Parathyroid adenoma (tissue), 2 donors: ENCODE measurements at regions not wholly inside any gene's neighbourhood (a gene's known extent, or its start where the extent isn't known, plus 50 kb on each side); places are given as distances from the start of the nearest gene placed in this dataset.

Experiments used
- H2AFZ ChIP-seq: fragments of 300-600 bp; sonication (generic); one replicate; pipeline ENCODE4 v1.7.0; 2017; ENCODE audit warnings: antibody characterized with exemption, mild to moderate bottlenecking
- H3K27ac ChIP-seq: fragments of 300-600 bp; sonication (generic); one replicate; pipeline ENCODE4 v1.7.0; 2017
- H3K27me3 ChIP-seq: fragments of 300-600 bp; sonication (generic); one replicate; pipeline ENCODE4 v1.7.0; 2017; ENCODE audit warnings: low read length; ENCODE audit not compliant: control insufficient read depth, insufficient read depth
- H3K36me3 ChIP-seq: fragments of 300-600 bp; sonication (generic); one replicate; pipeline ENCODE4 v1.7.0; 2017; ENCODE audit warnings: low read length; ENCODE audit not compliant: control insufficient read depth, insufficient read depth
- H3K4me1 ChIP-seq: fragments of 300-600 bp; sonication (generic); one replicate; pipeline ENCODE4 v1.7.0; 2017; ENCODE audit warnings: control low read depth
- H3K4me2 ChIP-seq: fragments of 300-600 bp; sonication (generic); one replicate; pipeline ENCODE4 v1.7.0; 2017; ENCODE audit warnings: low read length
- H3K4me3 ChIP-seq: fragments of 300-600 bp; sonication (generic); one replicate; pipeline ENCODE4 v1.7.0; 2017; ENCODE audit warnings: low read depth, low read length
- H3K79me2 ChIP-seq: fragments of 300-600 bp; sonication (generic); one replicate; pipeline ENCODE4 v1.7.0; 2017; ENCODE audit warnings: control low read depth
- H3K9ac ChIP-seq: fragments of 300-600 bp; sonication (generic); one replicate; pipeline ENCODE4 v1.7.0; 2017; ENCODE audit warnings: mild to moderate bottlenecking
- H3K9me3 ChIP-seq: fragments of 300-600 bp; sonication (generic); one replicate; pipeline ENCODE4 v1.7.0; 2017; ENCODE audit warnings: low read length; ENCODE audit not compliant: control insufficient read depth
- TF ChIP-seq, protein P1 (sequence below): fragments of 300-600 bp; sonication (generic); IDR thresholded peaks from one replicate; pipeline ENCODE4 v1.7.0; 2017; ENCODE audit warnings: antibody characterized with exemption, mild to moderate bottlenecking
- donor health status: primary hyperparathyroidism.

DNA sequence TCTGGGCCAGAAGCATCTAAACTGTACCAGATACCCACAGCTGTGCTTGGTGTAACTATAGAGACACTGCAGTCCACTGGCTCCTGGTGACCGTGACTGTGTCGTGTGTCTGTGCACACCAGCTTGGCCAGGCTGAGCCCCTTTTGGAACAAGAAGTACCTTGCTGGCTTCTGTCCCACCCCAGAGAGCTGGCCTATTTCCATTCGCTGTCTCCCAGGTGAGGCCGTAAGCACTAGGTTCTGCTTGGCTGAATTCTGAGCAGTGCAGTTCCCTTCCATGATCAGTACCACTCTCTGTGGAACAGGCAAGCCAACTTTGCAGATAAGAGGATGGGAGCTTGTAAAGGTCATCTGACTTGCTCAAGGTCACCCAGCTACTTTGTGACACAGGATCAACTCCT, 119.9 kb upstream of the DNAH14 start:
- Histone ChIP-seq H3K4me3 (no peak overlapping the region), H3K9me3 (no peaks in the 10 kb centered on the region), H3K4me1 (no peaks in the 10 kb centered on the region), H3K9ac (no peak overlapping the region), H3K27ac (no peak overlapping the region), H3K36me3 (no peaks in the 10 kb centered on the region), H3K79me2 (no peaks in the 10 kb centered on the region), H3K4me2 (no peak overlapping the region), H2AFZ (no peak overlapping the region), H3K27me3 (no peaks in the 10 kb centered on the region)
- TF ChIP-seq, protein P1, sequence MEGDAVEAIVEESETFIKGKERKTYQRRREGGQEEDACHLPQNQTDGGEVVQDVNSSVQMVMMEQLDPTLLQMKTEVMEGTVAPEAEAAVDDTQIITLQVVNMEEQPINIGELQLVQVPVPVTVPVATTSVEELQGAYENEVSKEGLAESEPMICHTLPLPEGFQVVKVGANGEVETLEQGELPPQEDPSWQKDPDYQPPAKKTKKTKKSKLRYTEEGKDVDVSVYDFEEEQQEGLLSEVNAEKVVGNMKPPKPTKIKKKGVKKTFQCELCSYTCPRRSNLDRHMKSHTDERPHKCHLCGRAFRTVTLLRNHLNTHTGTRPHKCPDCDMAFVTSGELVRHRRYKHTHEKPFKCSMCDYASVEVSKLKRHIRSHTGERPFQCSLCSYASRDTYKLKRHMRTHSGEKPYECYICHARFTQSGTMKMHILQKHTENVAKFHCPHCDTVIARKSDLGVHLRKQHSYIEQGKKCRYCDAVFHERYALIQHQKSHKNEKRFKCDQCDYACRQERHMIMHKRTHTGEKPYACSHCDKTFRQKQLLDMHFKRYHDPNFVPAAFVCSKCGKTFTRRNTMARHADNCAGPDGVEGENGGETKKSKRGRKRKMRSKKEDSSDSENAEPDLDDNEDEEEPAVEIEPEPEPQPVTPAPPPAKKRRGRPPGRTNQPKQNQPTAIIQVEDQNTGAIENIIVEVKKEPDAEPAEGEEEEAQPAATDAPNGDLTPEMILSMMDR = no peak

DNA sequence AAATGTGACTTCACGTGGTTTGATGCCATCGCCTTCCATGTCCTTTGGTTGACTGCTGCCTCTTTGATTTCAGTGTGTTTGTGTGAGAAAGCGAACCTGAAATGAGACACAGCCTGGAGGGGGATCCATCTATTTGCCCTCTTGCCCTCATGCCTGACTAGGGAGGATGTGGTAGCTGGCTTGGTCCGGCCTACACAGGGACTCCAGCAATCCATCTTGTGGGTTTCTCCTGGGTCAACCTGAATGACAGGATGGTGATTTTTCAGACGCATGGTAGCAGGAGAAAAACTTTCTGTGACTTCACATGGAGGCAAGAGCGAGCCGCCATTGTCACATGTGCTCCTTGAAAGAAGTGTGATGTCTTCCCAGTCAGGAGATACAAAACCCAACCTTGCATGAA, 117.9 kb upstream of the DNAH14 start:
- Histone ChIP-seq H3K27ac (no peak overlapping the region), H3K36me3 (no peaks in the 10 kb centered on the region), H3K4me2 (no peak overlapping the region), H2AFZ (no peak overlapping the region), H3K79me2 (no peaks in the 10 kb centered on the region), H3K9me3 (no peaks in the 10 kb centered on the region), H3K4me1 (no peaks in the 10 kb centered on the region), H3K4me3 (no peak overlapping the region), H3K27me3 (no peaks in the 10 kb centered on the region), H3K9ac (no peak overlapping the region)
- TF ChIP-seq, protein P1 = no peak

DNA sequence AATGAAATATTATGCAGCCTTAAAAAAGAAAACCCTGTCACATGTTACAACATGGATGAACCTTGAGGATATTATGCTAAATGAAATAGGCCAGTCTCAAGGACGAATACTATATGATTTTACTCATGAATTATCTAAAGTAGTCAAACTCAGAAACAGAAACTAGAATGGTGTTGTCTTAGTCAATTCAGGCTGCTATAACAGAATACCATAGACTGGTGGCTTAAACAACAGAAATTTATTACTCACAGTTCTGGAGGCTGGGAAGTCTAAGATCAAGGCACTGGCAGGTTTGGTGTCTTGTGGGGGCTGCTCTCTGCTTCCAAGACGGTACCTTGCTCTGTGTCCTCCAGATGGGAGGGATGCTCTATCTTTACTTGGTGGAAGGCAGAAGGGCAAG, 113.8 kb upstream of the DNAH14 start:
- Histone ChIP-seq H3K9me3 (no peaks in the 10 kb centered on the region), H3K36me3 (no peaks in the 10 kb centered on the region), H3K4me2 (no peak overlapping the region), H3K4me1 (no peaks in the 10 kb centered on the region), H3K4me3 (no peak overlapping the region), H3K27me3 (no peaks in the 10 kb centered on the region), H3K9ac (no peak overlapping the region), H3K27ac (no peak overlapping the region), H3K79me2 (no peaks in the 10 kb centered on the region), H2AFZ (no peak overlapping the region)
- TF ChIP-seq, protein P1 = no peak

DNA sequence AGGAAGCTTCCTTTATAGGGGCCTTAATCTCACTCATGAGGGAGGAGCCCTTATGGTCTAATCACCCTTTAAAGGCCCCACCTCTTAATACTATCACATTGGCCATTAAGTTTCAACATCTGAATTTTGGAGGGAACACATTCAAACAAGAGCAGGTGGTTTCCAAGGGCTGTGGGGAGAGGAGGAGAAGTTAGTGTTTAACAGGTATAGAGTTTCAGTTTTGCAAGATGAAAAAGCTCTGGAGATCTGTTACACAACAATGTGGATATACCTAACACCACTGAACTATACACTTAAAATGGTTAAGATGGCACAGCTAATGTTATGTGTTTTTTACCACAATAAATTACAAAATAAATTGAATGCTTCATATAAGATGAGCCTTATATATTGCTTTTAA, 113.4 kb upstream of the DNAH14 start:
- Histone ChIP-seq H3K9me3 (no peaks in the 10 kb centered on the region), H3K27me3 (no peaks in the 10 kb centered on the region), H3K79me2 (no peaks in the 10 kb centered on the region), H3K4me2 (no peak overlapping the region), H3K27ac (no peak overlapping the region), H2AFZ (no peak overlapping the region), H3K4me3 (no peak overlapping the region), H3K4me1 (no peaks in the 10 kb centered on the region), H3K9ac (no peak overlapping the region), H3K36me3 (no peaks in the 10 kb centered on the region)
- TF ChIP-seq, protein P1 = no peak

DNA sequence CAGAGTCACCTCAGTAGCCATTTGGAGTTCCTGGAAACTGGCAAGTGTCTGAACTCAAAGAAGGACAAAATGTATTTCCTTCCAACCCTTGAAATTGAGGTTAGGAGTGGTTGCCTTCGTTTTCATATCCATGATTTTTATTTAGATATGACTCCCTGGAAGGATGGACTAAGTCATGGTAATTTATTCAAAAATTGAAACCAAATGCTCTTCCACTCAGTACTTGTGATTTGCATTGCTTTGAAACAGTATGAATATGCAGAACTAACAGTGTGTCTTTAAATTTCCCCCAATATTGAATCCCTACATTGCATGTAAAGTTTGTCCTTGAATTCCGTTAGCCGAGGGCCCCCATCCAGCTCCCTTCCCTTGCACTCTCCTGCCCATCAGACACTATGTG, 112.1 kb upstream of the DNAH14 start:
- Histone ChIP-seq H3K27me3 (no peaks in the 10 kb centered on the region), H3K36me3 (no peaks in the 10 kb centered on the region), H3K4me1 (no peaks in the 10 kb centered on the region), H3K9me3 (no peaks in the 10 kb centered on the region), H3K9ac (no peak overlapping the region), H2AFZ (no peak overlapping the region), H3K4me2 (no peak overlapping the region), H3K27ac (no peak overlapping the region), H3K4me3 (no peak overlapping the region), H3K79me2 (no peaks in the 10 kb centered on the region)
- TF ChIP-seq, protein P1 = no peak
